ENCODE measurements at regions not wholly inside any gene's neighbourhood (a gene's known extent, or its start where the extent isn't known, plus 50 kb on each side); places are given as distances from the start of the nearest gene placed in this dataset.
A peak's percentile ranks its signal among the peaks of the same experiment; 100 is the strongest.

- no peak overlapping the region for H3K27ac ChIP-seq (ENCODE audit: control insufficient read depth, insufficient read depth, low read length)
- DNase-seq (ENCODE audit: low read depth, low spot score): no peak
- H3K4me3 ChIP-seq (ENCODE audit: control insufficient read depth in 2 of 3, extremely low read depth in 1 of 3, insufficient read depth in 2 of 3, low read depth in 1 of 3, low read length in 3 of 3): no peak overlapping the region
These were observed 1313.5 kb upstream of the WWC1 start for GRCh38 chr5:166977911-166978422.

GRCh38 chr5:166979307-166979895, 1312.0 kb upstream of the WWC1 start:
- Histone ChIP-seq H3K27me3 (ENCODE audit: control insufficient read depth, extremely low read depth, insufficient read depth, low read length) (peaks cover 21% of the 10 kb centered on the region), H4K20me1 (ENCODE audit: control insufficient read depth, extremely low read depth, insufficient read depth, low read length) (no peaks in the 10 kb centered on the region), H3K9ac (ENCODE audit: control insufficient read depth, extremely low read depth, insufficient read depth, low read length) (no peak overlapping the region), H3K9me3 (ENCODE audit: control insufficient read depth, low read depth, low read length) (no peaks in the 10 kb centered on the region), H3K36me3 (ENCODE audit: control insufficient read depth in 2 of 2, extremely low read depth in 1 of 2, insufficient read depth in 2 of 2, low read length in 2 of 2) (no peaks in the 10 kb centered on the region), H3K27ac (ENCODE audit: control insufficient read depth, insufficient read depth, low read length) (no peak overlapping the region), H2AFZ (ENCODE audit: control insufficient read depth, low read length) (no peak overlapping the region), H3K4me2 (ENCODE audit: control insufficient read depth, extremely low read depth, insufficient read depth, low read depth, low read length) (peak overlapping the region; percentile 65), H3K9me1 (ENCODE audit: control insufficient read depth, extremely low read depth, insufficient read depth, low read length) (no peaks in the 10 kb centered on the region), H3K79me2 (ENCODE audit: control insufficient read depth, insufficient read depth, low read length) (no peaks in the 10 kb centered on the region), H3K4me1 (ENCODE audit: control insufficient read depth, extremely low read depth, insufficient read depth, low read length) (peaks cover 4% of the 10 kb centered on the region), H3K4me3 (ENCODE audit: control insufficient read depth in 2 of 3, extremely low read depth in 1 of 3, insufficient read depth in 2 of 3, low read depth in 1 of 3, low read length in 3 of 3) (peak overlapping the region; percentile 13 to 23 (median 19))
- DNase-seq (ENCODE audit: low read depth, low spot score): no peak
- TF ChIP-seq EZH2 (IDR thresholded peaks at IDR 0.05; ENCODE audit: low read length) (peak; percentile 45), CTCF (optimal IDR thresholded peaks at IDR 0.05 in 1 of 3, IDR thresholded peaks at IDR 0.05 in 1 of 3, conservative IDR thresholded peaks at IDR 0.05 in 1 of 3; ENCODE audit: extremely low read depth in 1 of 3, insufficient read depth in 2 of 3, low read length in 3 of 3) (no peak)
- dilution Hi-C loops (cut with MboI; ENCODE audit: extremely low pct_ligation_motif_present, low sequenced_read_pairs): no loop called here
- FAIRE-seq: no peak

More at GRCh38 chr5:166977911-166978422, 1313.5 kb upstream of the WWC1 start:
- H3K9ac ChIP-seq (ENCODE audit: control insufficient read depth, extremely low read depth, insufficient read depth, low read length): no peak overlapping the region
- H3K36me3 ChIP-seq (ENCODE audit: control insufficient read depth in 2 of 2, extremely low read depth in 1 of 2, insufficient read depth in 2 of 2, low read length in 2 of 2): no peaks in the 10 kb centered on the region
- H3K9me3 ChIP-seq (ENCODE audit: control insufficient read depth, low read depth, low read length): no peaks in the 10 kb centered on the region
- H3K4me2 ChIP-seq (ENCODE audit: control insufficient read depth, extremely low read depth, insufficient read depth, low read depth, low read length): peak overlapping the region; percentile 65
- TF ChIP-seq CTCF (optimal IDR thresholded peaks at IDR 0.05 in 1 of 3, IDR thresholded peaks at IDR 0.05 in 1 of 3, conservative IDR thresholded peaks at IDR 0.05 in 1 of 3; ENCODE audit: extremely low read depth in 1 of 3, insufficient read depth in 2 of 3, low read length in 3 of 3): no peak
- TF ChIP-seq EZH2 (IDR thresholded peaks at IDR 0.05; ENCODE audit: low read length): no peak
- FAIRE-seq: no peak
- no peaks in the 10 kb centered on the region for H3K79me2 ChIP-seq (ENCODE audit: control insufficient read depth, insufficient read depth, low read length)
- no peaks in the 10 kb centered on the region for H4K20me1 ChIP-seq (ENCODE audit: control insufficient read depth, extremely low read depth, insufficient read depth, low read length)
- dilution Hi-C loops (cut with MboI; ENCODE audit: extremely low pct_ligation_motif_present, low sequenced_read_pairs): no loop called here
- H3K27me3 ChIP-seq (ENCODE audit: control insufficient read depth, extremely low read depth, insufficient read depth, low read length): peaks cover 21% of the 10 kb centered on the region
- peak overlapping the region; percentile 31 for H2AFZ ChIP-seq (ENCODE audit: control insufficient read depth, low read length)
- H3K4me1 ChIP-seq (ENCODE audit: control insufficient read depth, extremely low read depth, insufficient read depth, low read length): peaks cover 4% of the 10 kb centered on the region
- no peaks in the 10 kb centered on the region for H3K9me1 ChIP-seq (ENCODE audit: control insufficient read depth, extremely low read depth, insufficient read depth, low read length)

Measured in keratinocyte (primary cell).